Suprapubic skin (tissue), 4 donors: ENCODE measurements at regions not wholly inside any gene's neighbourhood (a gene's known extent, or its start where the extent isn't known, plus 50 kb on each side); places are given as distances from the start of the nearest gene placed in this dataset.

Experiments
- DNase-seq, 2 donors: peaks; one replicate each; pipeline ENCODE4 v3.0.0-alpha.2; 2019; ENCODE audit warnings: low spot score in 2 of 2
- H3K27ac ChIP-seq: fragments of 200-600 bp; sonication (generic); one replicate; pipeline ENCODE4 v1.5.1; 2019
- H3K27me3 ChIP-seq: fragments of 200-600 bp; sonication (generic); one replicate; pipeline ENCODE4 v1.5.1; 2019
- H3K36me3 ChIP-seq: fragments of 200-600 bp; sonication (generic); one replicate; pipeline ENCODE4 v1.5.1; 2019
- H3K4me1 ChIP-seq: fragments of 200-600 bp; sonication (generic); one replicate; pipeline ENCODE4 v1.5.1; 2019
- H3K4me3 ChIP-seq: fragments of 200-600 bp; sonication (generic); one replicate; pipeline ENCODE4 v1.5.1; 2019; ENCODE audit warnings: mild to moderate bottlenecking
- H3K9me3 ChIP-seq: fragments of 200-600 bp; sonication (generic); one replicate; pipeline ENCODE4 v1.5.1; 2019
- EP300 ChIP-seq: sonication (generic); formaldehyde crosslinking; IDR thresholded peaks from one replicate; pipeline ENCODE4 v1.6.1; 2017; ENCODE audit warnings: antibody characterized with exemption
- POLR2A ChIP-seq, 2 donors: fragments of 450-650 bp; IDR thresholded peaks; one replicate each; pipeline ENCODE4 v1.6.1; 2017; ENCODE audit warnings: antibody characterized with exemption in 2 of 2, mild to moderate bottlenecking in 2 of 2, moderate library complexity in 2 of 2
- POLR2AphosphoS5 ChIP-seq, 3 donors: sonication (generic); formaldehyde crosslinking; IDR thresholded peaks; one replicate each; pipeline ENCODE4 v1.6.1; 2017; ENCODE audit warnings: antibody characterized with exemption in 3 of 3
- WGBS: methylation state at CpG from one replicate; pipeline ENCODE4 v1.1.5; 2018; 5-methylcytosine and 5-hydroxymethylcytosine counted together
- TF ChIP-seq, protein P1 (sequence below), 2 donors: fragments of 200-600 bp in 1 of 2; fragments of 450-650 bp in 1 of 2; sonication (generic) in 1 of 2; IDR thresholded peaks; one replicate each; pipeline ENCODE4 v1.5.1; 2016 to 2019; ENCODE audit warnings: antibody characterized with exemption in 2 of 2, mild to moderate bottlenecking in 1 of 2, moderate library complexity in 1 of 2

DNA sequence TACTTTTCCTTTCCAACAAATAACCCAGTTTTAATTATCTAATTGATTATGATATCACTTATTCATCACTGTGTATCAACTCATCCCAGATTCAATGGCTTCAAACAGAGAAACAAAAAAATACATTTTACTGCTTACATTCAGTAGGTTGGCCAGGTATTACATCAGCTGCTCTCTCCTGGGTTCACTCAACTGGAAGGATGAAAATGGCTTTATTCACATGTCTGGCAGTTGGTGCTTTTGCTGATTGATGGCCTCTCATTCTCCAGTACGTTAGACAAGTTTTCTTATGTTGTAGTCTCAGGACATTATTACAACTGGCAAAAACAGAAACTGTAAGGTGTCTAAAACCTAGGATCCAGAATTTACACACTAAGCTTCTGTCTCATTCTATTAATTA is 811.0 kb upstream of the ALCAM start:
- WGBS = 68% methylated on average over 1 of the region's 1 CpG

DNA sequence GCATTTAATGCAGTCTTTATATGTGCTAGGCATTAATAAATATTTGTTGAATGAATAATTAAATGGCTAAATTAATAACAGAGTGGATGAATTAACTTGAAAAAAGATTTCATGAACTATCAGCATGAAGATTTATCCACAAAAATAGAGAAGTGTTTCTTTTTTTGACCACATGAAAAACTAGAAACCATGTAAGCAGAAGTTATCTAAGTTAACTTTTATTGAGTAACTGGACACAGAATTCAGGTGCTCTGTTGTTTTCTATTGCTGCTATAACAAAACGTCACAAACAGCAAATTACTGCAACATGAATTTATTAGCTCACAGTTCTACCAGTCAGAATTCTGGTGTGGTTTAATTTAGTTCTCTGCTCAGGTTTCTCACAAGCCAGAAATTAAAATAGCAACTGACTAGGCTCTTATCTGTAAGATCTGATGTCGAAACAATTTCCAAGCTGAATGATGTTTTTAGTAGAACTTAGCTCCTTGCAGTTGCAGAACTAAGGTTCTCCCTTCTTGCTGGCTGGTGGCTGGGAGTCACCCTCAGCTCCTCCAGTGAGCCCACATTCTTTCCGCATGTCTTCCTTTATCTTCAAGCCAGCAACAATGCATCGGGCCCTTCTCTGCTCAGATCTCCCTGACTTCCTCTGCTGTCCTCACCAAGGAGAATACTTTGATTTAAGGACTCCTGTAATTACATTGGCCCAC is 810.2 kb upstream of the ALCAM start:
- H3K27me3 ChIP-seq = no peaks in the 10 kb centered on the region
- TF ChIP-seq EP300 = no peak
- no peak for TF ChIP-seq POLR2AphosphoS5 (IDR thresholded peaks at IDR 0.05)
- no peaks in the 10 kb centered on the region for H3K36me3 ChIP-seq
- no peak overlapping the region for H3K4me3 ChIP-seq
- H3K9me3 ChIP-seq = no peaks in the 10 kb centered on the region
- WGBS = 42% methylated on average over 4 of the region's 4 CpGs
- no peak overlapping the region for H3K27ac ChIP-seq
- no peak for DNase-seq
- H3K4me1 ChIP-seq = no peaks in the 10 kb centered on the region

More for the DNA sequence above, 811.0 kb upstream of the ALCAM start:
- TF ChIP-seq, protein P1, sequence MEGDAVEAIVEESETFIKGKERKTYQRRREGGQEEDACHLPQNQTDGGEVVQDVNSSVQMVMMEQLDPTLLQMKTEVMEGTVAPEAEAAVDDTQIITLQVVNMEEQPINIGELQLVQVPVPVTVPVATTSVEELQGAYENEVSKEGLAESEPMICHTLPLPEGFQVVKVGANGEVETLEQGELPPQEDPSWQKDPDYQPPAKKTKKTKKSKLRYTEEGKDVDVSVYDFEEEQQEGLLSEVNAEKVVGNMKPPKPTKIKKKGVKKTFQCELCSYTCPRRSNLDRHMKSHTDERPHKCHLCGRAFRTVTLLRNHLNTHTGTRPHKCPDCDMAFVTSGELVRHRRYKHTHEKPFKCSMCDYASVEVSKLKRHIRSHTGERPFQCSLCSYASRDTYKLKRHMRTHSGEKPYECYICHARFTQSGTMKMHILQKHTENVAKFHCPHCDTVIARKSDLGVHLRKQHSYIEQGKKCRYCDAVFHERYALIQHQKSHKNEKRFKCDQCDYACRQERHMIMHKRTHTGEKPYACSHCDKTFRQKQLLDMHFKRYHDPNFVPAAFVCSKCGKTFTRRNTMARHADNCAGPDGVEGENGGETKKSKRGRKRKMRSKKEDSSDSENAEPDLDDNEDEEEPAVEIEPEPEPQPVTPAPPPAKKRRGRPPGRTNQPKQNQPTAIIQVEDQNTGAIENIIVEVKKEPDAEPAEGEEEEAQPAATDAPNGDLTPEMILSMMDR (IDR thresholded peaks at IDR 0.05) = no peak
- TF ChIP-seq POLR2A (IDR thresholded peaks at IDR 0.05) (no peak), POLR2AphosphoS5 (IDR thresholded peaks at IDR 0.05) (no peak), EP300 (no peak)
- Histone ChIP-seq H3K27ac (no peak overlapping the region), H3K4me3 (no peak overlapping the region), H3K9me3 (no peaks in the 10 kb centered on the region), H3K27me3 (no peaks in the 10 kb centered on the region), H3K36me3 (no peaks in the 10 kb centered on the region), H3K4me1 (no peaks in the 10 kb centered on the region)
- DNase-seq = no peak

DNA sequence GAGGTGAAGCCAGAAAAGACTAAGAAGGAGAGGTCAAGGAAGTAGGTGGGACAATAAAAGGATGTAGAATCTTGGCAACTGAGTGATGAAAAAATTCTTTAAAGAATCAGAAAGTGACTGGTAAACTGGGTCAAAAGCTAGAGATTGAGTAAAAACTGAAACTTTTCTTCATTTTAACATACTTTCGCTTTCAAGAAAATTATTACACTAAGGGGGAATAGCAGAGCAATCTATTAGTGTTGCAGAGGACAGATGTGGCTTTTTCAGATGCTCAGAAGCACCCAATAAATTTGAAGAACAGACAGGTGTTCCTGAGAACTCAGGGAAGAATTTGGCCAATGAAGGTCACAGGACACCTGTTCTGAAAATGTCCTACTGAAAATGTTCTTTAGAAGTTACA is 805.4 kb upstream of the ALCAM start:
- Histone ChIP-seq H3K27me3 (no peaks in the 10 kb centered on the region), H3K9me3 (no peaks in the 10 kb centered on the region), H3K4me1 (no peaks in the 10 kb centered on the region), H3K27ac (no peak overlapping the region), H3K4me3 (no peak overlapping the region), H3K36me3 (no peaks in the 10 kb centered on the region)
- TF ChIP-seq POLR2AphosphoS5 (IDR thresholded peaks at IDR 0.05) = no peak
- TF ChIP-seq, protein P1 (IDR thresholded peaks at IDR 0.05) = no peak
- TF ChIP-seq EP300 = no peak
- DNase-seq = no peak
- WGBS = 98% methylated on average over 1 of the region's 1 CpG

DNA sequence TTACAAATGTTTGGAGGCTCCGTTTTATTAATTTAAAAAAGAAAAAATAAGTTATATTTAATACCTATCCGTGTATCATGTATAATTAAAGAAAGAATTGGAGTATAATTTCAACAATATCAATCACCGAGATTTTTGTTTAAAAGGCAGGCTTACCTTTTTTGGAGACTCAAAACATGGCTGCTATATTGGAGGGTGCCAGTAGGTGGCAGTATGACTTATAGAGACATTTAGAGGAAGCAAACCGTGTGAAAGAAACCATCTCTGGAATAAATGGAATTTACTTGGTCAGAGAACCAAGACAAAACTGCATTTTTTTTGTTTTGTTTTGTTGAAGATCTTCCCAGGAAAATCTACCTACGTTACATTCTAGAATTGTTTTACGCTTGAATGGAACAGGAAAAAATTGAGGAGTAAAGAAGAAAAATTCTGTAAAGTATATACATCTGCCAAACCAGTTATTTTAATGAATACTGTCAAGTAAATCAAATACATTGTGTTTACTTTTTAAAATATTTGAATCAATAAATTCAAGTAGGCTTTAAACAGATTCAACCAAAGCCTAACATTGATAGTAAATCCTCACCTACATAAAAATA is 802.6 kb upstream of the ALCAM start:
- WGBS = 71% methylated on average over 6 of the region's 6 CpGs
- no peaks in the 10 kb centered on the region for H3K36me3 ChIP-seq
- H3K9me3 ChIP-seq = no peaks in the 10 kb centered on the region
- DNase-seq = no peak
- no peak overlapping the region for H3K4me3 ChIP-seq
- TF ChIP-seq POLR2A (IDR thresholded peaks at IDR 0.05) (no peak), POLR2AphosphoS5 (IDR thresholded peaks at IDR 0.05) (no peak), EP300 (no peak)
- TF ChIP-seq, protein P1 (IDR thresholded peaks at IDR 0.05) = peak; percentile 39 to 55
- no peaks in the 10 kb centered on the region for H3K4me1 ChIP-seq
- H3K27me3 ChIP-seq = no peaks in the 10 kb centered on the region
- H3K27ac ChIP-seq = no peak overlapping the region

DNA sequence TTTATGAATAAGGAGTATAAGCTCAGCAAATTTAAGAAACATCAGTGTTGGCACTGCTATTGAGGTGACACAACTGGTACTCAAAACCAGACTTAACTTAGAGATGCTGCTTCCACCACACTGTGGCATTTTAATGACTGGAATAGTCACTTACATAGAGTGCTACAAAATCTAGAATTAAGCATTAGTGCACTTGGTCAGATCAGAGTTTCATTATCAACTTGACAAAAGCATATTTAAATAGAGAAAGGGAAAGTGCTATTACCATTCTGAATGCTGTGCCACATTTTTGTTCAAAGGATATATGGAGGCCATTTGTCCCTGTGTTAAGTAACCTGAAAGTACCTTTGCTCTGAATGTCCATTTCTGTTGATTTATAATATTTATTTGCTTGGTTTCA is 800.7 kb upstream of the ALCAM start:
- no peak for DNase-seq
- H3K27ac ChIP-seq = no peak overlapping the region
- no peaks in the 10 kb centered on the region for H3K4me1 ChIP-seq
- TF ChIP-seq, protein P1 (IDR thresholded peaks at IDR 0.05) = no peak
- no peak for TF ChIP-seq EP300
- no peak for TF ChIP-seq POLR2A (IDR thresholded peaks at IDR 0.05)
- no peak for TF ChIP-seq POLR2AphosphoS5 (IDR thresholded peaks at IDR 0.05)
- no peak overlapping the region for H3K4me3 ChIP-seq
- no peaks in the 10 kb centered on the region for H3K9me3 ChIP-seq
- no peaks in the 10 kb centered on the region for H3K27me3 ChIP-seq
- H3K36me3 ChIP-seq = no peaks in the 10 kb centered on the region
